ENCODE measurements at regions not wholly inside any gene's neighbourhood (a gene's known extent, or its start where the extent isn't known, plus 50 kb on each side); places are given as distances from the start of the nearest gene placed in this dataset.

GRCh38 chr14:65252482-65253255 is 150.4 kb upstream of the MAX start:
- no peak for DNase-seq

DNA sequence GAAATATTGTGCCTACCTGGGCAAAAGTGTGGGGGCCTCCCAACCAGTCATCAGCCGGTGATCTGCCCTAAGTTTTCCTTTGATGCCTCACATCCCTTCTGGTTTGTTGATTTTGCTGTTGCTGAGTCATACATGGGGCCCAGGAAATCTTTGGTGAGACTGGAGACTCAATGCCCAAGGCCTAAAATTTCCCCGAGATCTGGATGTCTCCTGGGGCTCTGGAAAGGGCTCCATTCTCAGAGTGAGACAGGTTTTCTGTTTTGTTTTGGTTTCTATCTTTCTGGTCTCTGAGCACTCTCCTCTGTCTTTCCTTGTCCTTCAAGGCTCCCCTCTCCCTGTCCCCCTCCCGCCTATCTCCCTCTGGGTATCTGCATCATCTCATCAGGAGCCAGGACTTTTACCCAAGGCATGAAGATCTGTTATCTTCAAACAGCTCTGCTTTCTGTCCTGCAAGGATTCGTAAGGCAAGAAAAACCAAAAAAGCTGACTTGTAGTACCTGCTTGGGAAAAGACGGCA is 152.8 kb upstream of the MAX start:
- DNase-seq, result no peak

GRCh38 chr14:65255583-65256461 is 153.5 kb upstream of the MAX start:
- DNase-seq, result no peak

DNA sequence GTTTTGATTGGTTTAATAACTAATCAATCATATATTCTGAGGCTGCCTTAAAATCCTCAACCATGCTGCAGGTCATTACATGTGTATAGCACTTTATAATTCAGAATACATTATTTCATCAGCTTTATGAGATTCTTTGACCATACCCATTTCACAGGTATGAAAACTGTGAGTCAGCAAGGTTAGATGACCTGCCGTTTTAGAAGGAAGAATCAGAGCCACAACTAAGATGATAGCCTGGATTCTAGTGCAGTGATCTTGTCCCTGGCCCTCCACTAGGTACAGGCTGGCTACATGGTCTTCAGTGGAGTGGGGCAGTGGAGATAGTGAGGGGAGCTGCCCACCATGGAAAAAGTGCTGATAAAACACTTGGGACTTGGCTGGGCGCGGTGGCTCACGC is 154.4 kb upstream of the MAX start:
- DNase-seq, result no peak

DNA sequence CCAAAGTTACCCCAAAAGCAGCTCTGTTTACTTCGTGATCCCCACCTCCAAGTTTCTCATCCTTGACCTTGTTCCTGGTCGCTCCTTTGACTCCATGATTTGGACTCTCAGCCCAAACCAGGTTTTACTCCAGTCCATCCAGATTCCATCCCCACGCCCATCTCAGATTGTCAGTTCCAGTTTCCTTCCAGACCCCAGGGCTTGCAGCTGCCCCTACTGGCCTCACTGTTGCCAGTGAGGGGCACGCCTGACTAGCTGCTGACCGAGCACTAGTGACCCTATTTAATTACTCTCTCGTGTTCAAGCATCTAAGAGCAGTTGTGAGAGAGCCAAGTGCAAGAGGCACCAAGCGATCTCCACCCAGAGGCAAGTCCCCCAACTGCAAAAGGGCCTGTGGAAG is 155.1 kb upstream of the FUT8 start:
- no peak for DNase-seq

GRCh38 chr14:65258391-65258790 is 154.1 kb upstream of the FUT8 start:
- DNase-seq, result no peak

- DNase-seq, result no peak
These were observed 153.5 kb upstream of the FUT8 start for GRCh38 chr14:65259000-65259399.

DNA sequence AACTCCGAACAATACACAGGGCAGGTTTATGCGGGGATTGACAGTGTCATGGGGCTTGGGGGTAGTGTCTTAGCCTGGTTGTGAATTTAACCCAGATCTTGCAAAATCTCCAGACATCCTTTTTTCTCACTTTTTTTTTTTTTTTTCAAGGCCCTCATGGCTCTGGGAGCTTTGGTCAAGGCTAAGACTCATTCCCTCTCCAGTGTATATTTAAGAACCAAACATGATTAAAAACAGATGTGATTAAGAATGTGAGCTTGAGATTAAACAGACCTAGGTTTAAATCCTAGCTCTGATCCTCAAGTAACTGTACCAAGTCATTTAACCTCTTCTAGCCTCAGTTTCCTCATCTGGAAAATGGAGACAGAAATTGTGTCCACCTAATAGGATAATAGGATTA is 151.7 kb upstream of the FUT8 start:
- DNase-seq, result no peak

DNA sequence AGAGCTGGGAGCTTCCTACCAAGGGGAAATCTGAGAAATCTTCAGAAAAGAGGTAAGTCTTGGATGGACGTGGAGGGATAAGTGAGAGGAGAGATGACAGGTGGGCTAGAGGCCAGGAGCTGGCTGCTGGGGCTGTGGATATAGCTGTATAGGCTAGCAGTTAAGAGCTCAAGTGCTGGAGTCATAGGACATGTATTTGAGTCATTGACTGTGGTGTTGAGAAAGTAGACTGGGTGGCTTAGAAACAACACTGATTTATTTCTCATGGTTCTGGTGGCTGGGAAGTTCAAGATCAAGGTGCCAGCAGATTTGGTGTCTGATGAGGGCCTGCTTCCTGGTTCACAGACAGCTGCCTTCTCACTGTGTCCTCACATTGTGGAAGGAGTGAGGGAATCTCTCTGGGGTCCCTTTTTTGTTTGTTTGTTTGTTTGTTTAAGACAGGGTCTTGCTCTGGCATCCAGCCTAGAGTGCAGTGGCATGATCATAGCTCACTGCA is 151.1 kb upstream of the FUT8 start:
- DNase-seq, result no peak

GRCh38 chr14:65261946-65262345 is 150.6 kb upstream of the FUT8 start:
- no peak for DNase-seq

- DNase-seq, result no peak
These were observed 149.2 kb upstream of the FUT8 start for GRCh38 chr14:65263177-65263788.

GRCh38 chr14:65267856-65268255 is 144.7 kb upstream of the FUT8 start:
- no peak for DNase-seq

- DNase-seq, result no peak
These were observed 143.9 kb upstream of the FUT8 start for GRCh38 chr14:65268594-65268993.

DNA sequence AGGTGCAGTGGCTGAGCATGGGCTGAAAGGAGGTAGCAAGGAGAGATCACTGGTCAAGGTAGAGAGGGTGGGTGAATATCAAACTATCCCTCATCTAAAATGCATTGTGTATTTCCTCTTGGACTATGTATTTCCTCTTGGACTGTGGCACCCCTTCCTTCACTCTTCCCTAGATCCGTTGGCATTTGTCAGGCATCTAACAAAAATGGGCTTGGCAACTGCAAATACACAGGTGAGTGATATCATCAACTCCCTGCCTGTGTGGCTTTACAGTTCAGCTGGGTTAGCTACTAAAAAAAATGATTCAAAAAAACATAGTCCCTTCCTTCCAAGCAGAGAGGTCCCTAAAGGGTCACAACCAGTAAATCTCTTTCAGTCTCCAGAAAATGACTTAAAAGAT is 142.8 kb upstream of the FUT8 start:
- DNase-seq, result no peak

DNA sequence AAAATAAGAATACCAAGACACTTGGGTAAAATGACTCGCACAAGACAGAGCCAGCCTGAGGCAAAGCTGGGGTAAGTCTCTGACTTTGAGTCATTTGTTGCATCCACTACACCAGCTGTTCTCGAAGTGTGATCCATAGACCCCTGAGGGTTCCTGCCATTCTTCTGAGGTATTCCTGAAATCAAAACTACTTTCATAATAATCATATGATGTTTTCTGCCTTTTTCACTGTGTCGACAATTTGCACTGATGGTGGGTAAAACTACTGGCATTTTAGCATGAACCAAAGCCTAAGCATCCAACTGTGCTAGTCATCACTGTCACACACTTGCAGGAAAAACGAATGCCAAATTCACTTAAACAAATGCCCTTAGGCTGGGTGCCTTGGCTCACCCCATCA is 135.5 kb upstream of the FUT8 start:
- no peak for DNase-seq

GRCh38 chr14:65277580-65278270 is 134.8 kb upstream of the FUT8 start:
- no peak for DNase-seq

DNA sequence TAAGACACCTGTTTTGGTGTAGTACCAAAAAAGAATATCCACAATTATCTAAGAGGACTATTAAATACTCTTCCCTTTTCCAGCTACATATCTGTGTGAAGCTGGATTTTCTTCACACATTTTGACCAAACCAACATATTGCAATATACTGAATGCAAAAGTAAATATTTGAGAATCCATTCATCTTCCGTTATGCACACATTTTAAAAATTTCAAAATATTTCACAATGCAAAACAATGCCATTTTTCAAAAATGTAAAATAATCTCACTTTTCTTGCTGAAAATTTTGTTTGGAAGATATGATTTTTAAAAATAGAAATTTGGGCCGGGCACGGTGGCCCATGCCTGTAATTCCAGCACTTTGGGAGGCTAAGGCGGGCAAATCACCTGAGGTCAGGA is 133.9 kb upstream of the FUT8 start:
- DNase-seq, result no peak

DNA sequence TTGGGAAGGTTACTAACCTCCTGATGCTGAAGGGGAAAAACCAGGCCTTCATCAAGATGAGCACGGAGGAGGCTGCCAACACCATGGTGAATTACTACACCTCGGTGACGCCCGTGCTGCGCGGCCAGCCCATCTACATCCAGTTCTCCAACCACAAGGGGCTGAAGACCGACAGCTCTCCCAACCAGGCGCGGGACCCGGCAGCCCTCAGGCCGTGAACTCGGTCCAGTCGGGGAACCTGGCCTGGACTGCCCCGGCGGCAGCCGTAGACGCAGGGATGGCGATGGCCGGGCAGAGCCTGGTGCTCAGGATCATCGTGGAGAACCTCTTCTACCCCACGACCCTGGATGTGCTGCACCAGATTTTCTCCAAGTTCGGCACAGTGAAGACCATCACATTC is 133.0 kb upstream of the FUT8 start:
- no peak for DNase-seq

DNA sequence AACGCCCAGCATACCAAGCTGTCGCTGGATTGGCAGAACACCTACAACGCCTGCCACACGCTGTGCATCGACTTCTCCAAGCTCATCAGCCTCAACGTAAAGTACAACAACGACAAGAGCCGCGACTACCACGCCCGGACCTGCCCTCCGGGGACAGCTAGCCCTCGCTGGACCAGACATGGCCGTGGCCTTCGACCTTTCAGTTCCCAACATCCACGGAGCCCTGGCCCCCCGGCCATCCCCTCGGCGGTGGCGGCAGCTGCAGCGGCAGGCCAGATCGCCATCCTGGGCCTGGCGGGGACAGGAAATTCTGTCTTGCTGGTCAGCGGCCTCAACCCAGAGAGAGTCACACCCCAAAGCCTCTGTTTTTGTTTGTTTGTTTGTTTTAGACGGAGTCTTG is 132.6 kb upstream of the FUT8 start:
- no peak for DNase-seq

GRCh38 chr14:65280653-65281052 is 131.9 kb upstream of the FUT8 start:
- DNase-seq, result no peak

DNA sequence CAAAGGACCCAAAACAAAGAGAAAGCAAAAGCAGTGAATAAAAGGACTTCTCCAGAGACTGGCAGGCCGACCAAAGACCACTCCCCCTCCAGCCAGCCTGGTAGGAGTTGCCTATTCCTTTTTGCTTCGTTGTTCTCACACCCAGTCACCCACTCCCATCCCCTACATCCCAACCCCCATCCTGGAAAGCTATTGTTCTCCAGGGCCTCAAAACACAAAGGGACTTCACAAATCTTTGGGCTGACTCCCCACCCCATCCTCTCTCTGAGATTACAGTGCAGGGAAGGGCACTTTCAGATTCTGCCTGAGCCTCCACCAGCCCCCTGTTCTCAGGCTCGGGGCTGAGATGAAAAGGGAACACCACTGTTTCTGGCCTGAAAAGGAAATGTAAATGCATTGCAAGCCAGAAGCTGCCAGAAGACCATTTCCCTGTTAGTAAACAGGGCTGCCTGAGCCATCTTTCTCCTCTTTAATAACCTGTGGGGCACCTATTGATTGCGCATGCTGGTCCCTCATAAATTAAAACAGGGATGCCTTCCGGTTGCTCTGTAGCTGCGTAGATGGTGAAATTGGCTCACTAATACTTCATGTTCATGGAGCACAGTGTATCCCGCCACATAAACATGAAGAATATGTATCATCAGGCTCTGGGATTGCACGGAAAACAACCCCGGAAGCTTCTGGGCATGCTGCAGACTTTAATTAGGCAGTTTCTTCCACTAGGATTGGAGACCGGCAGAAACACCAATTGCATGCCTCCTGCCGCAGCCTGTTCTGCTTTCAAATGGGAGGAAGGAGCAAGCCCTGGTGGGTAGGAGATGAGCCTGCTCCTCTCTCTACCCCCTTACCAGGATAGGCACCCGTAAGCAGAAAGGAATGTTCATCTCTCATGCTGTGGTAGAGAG is 130.3 kb upstream of the FUT8 start:
- DNase-seq, result no peak

- DNase-seq, result no peak
These were observed 129.7 kb upstream of the FUT8 start for GRCh38 chr14:65282896-65283253.
